H1 (cell line): ENCODE measurements at regions not wholly inside any gene's neighbourhood (a gene's known extent, or its start where the extent isn't known, plus 50 kb on each side); places are given as distances from the start of the nearest gene placed in this dataset.

Experiments
- CEBPB ChIP-seq: IDR thresholded peaks from 2 replicates; pipeline ENCODE4 v1.6.1; 2012; ENCODE audit warnings: low read depth, low read length
- SIN3A ChIP-seq, 2 experiments: IDR thresholded peaks in 1 of 2; conservative IDR thresholded peaks in 1 of 2; 2 replicates each; pipeline ENCODE4 v1.6.1; 2011 to 2012; ENCODE audit warnings: low read length in 2 of 2, improper control_type of control experiment in 1 of 2, low read depth in 1 of 2, mild to moderate bottlenecking in 1 of 2
- TF ChIP-seq, protein P1 (sequence below), 3 experiments: IDR thresholded peaks; 1 replicate in 2 of 3; 2 replicates in 1 of 3; pipeline versions ENCODE4 v1.5.1 to v1.6.1; 2011; ENCODE audit warnings: low read length in 3 of 3, mild to moderate bottlenecking in 3 of 3, inconsistent platforms in 2 of 3, low read depth in 1 of 3, moderate library complexity in 1 of 3; ENCODE audit not compliant: insufficient read depth in 1 of 3; ENCODE audit errors: control extremely low read depth in 1 of 3
- TF ChIP-seq, protein P2 (sequence below): IDR thresholded peaks from 2 replicates; pipeline ENCODE4 v1.6.1; 2011; ENCODE audit warnings: low read depth, mild to moderate bottlenecking, low read length; ENCODE audit not compliant: insufficient read depth

DNA sequence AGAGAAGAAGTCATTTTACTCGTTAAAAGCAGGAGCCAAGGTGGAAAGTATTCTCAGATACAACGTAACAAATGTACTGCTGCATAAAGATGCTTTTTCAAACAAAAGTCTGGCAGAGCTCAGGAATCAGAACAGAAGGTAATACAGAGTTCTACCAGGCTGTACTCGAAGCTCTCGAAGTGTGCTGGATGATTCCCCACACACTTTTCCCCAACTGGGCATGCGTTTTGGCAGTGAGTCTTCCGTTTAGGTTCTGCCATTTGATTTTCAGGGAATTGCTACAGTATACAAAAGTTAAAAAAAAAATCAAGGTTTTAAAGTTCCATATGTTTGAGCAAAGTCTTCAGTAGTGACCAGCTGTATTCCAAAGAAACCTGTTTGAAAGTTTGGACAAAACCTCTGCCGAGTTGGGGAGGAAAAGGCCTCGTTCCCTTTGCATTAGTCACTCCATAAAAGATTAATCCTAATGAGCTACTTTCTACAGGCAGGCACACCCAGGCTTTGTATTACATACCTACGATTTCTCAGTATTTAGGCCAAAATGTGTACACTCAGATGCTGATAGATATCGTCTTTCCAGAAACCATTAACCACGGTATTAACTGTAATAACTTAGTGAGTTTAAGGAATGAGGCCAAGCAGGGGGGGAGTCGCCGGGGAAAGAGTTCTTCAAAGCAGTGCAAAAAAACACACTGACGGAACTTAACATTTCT lies 477.1 kb downstream of the LMO4 start (continued):
- TF ChIP-seq, protein P1, sequence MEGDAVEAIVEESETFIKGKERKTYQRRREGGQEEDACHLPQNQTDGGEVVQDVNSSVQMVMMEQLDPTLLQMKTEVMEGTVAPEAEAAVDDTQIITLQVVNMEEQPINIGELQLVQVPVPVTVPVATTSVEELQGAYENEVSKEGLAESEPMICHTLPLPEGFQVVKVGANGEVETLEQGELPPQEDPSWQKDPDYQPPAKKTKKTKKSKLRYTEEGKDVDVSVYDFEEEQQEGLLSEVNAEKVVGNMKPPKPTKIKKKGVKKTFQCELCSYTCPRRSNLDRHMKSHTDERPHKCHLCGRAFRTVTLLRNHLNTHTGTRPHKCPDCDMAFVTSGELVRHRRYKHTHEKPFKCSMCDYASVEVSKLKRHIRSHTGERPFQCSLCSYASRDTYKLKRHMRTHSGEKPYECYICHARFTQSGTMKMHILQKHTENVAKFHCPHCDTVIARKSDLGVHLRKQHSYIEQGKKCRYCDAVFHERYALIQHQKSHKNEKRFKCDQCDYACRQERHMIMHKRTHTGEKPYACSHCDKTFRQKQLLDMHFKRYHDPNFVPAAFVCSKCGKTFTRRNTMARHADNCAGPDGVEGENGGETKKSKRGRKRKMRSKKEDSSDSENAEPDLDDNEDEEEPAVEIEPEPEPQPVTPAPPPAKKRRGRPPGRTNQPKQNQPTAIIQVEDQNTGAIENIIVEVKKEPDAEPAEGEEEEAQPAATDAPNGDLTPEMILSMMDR (IDR thresholded peaks at IDR 0.05; ENCODE audit: control extremely low read depth in 1 of 3, insufficient read depth in 1 of 3, low read depth in 1 of 3, low read length in 3 of 3): no peak
- TF ChIP-seq, protein P2, sequence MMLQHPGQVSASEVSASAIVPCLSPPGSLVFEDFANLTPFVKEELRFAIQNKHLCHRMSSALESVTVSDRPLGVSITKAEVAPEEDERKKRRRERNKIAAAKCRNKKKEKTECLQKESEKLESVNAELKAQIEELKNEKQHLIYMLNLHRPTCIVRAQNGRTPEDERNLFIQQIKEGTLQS: no peak
- TF ChIP-seq SIN3A (conservative IDR thresholded peaks at IDR 0.05 in 1 of 2, IDR thresholded peaks at IDR 0.05 in 1 of 2; ENCODE audit: low read depth in 1 of 2, low read length in 2 of 2): no peak
- no peak for TF ChIP-seq CEBPB
